Osteocyte (in vitro differentiated cells): ENCODE measurements at regions not wholly inside any gene's neighbourhood (a gene's known extent, or its start where the extent isn't known, plus 50 kb on each side); places are given as distances from the start of the nearest gene placed in this dataset.
A peak's percentile ranks its signal among the peaks of the same experiment; 100 is the strongest.

Source experiments
- DNase-seq: peaks from one replicate; pipeline ENCODE4 v3.0.0; 2021; ENCODE audit warnings: mixed read lengths; ENCODE audit not compliant: unreplicated experiment; ENCODE audit errors: extremely low spot score
- H3K27ac Mint-ChIP-seq: one replicate; pipeline ENCODE4 v1.8.0; 2021; ENCODE audit warnings: mild to moderate bottlenecking, mixed read lengths; ENCODE audit not compliant: unreplicated experiment
- H3K27me3 Mint-ChIP-seq: one replicate; pipeline ENCODE4 v1.8.0; 2021; ENCODE audit warnings: mixed read lengths; ENCODE audit not compliant: unreplicated experiment
- H3K36me3 Mint-ChIP-seq: one replicate; pipeline ENCODE4 v1.8.0; 2021; ENCODE audit warnings: mixed read lengths; ENCODE audit not compliant: unreplicated experiment
- H3K4me1 Mint-ChIP-seq: one replicate; pipeline ENCODE4 v1.8.0; 2021; ENCODE audit warnings: mixed read lengths; ENCODE audit not compliant: unreplicated experiment
- H3K4me3 Mint-ChIP-seq: one replicate; pipeline ENCODE4 v1.8.0; 2021; ENCODE audit warnings: mild to moderate bottlenecking, moderate library complexity, mixed read lengths; ENCODE audit not compliant: unreplicated experiment
- H3K9me3 Mint-ChIP-seq: one replicate; pipeline ENCODE4 v1.8.0; 2021; ENCODE audit warnings: mixed read lengths; ENCODE audit not compliant: unreplicated experiment
- TF ChIP-seq, protein P1 (sequence below): fragments of 200-600 bp; sonication (generic); IDR thresholded peaks from 2 replicates; pipeline ENCODE4 v1.5.0; 2021; ENCODE audit warnings: antibody characterized with exemption, mild to moderate bottlenecking, moderate library complexity

DNA sequence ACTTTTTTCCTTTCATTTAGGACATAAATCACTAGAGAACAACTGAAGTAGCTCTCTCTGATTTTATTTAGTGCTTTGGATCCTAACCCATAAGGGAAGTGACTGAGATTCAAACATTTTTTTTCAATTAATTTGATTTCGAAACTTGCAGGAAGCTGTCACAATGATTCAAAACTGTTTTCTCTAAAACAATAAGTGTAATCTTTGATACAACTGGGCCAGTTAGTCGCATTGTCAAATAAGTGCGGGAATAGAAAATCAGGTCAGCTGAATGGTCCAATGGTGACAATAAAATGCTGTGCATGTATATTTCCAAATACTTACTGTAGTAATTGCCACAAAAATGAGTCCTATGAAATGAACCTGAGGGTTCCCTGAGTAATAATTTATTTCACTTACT is 930.8 kb downstream of the TFAP2A start:
- H3K36me3 Mint-ChIP-seq, result no peaks in the 10 kb centered on the region
- H3K4me1 Mint-ChIP-seq, result peaks cover 19% of the 10 kb centered on the region
- H3K27me3 Mint-ChIP-seq, result no peaks in the 10 kb centered on the region
- TF ChIP-seq, protein P1, sequence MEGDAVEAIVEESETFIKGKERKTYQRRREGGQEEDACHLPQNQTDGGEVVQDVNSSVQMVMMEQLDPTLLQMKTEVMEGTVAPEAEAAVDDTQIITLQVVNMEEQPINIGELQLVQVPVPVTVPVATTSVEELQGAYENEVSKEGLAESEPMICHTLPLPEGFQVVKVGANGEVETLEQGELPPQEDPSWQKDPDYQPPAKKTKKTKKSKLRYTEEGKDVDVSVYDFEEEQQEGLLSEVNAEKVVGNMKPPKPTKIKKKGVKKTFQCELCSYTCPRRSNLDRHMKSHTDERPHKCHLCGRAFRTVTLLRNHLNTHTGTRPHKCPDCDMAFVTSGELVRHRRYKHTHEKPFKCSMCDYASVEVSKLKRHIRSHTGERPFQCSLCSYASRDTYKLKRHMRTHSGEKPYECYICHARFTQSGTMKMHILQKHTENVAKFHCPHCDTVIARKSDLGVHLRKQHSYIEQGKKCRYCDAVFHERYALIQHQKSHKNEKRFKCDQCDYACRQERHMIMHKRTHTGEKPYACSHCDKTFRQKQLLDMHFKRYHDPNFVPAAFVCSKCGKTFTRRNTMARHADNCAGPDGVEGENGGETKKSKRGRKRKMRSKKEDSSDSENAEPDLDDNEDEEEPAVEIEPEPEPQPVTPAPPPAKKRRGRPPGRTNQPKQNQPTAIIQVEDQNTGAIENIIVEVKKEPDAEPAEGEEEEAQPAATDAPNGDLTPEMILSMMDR, result no peak
- H3K4me3 Mint-ChIP-seq, result no peak overlapping the region
- peaks cover 3% of the 10 kb centered on the region for H3K9me3 Mint-ChIP-seq
- no peak overlapping the region for H3K27ac Mint-ChIP-seq
- DNase-seq, result no peak

DNA sequence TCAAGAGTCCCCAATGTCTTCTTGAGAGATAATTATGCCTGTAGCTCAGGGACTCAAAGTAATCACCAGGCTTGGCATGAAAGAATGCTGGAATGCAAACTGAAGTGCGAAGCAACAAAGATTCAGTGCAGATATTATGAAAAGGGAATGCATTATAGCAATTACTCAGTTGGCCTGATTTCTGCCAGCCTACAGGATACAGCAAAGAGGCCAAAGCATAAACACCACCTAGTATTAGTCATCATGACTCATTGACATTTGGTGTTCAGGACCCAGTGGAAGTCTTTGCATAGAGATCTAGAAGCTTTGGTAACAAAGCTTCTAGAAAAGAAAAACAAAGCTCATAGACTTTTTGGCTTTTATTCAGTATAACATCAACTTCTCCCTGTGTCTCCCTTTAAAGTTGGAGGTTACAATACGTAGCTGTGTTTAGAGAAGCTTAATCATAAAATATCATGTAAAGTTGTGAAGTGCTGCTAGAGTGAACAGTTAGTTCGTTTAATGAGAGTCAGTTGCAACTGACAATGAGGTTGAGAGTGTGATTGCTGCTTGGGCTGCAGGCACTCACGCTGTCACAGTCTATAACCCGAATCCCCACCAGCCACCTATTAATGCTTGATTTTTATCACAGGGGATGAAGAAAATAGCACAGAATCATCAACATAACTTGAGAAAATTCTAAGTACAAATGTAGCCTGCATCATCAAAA is 932.7 kb downstream of the TFAP2A start:
- Mint-ChIP-seq H3K27me3 (no peaks in the 10 kb centered on the region), H3K27ac (peak overlapping the region; percentile 65), H3K4me1 (peaks cover 19% of the 10 kb centered on the region), H3K4me3 (no peak overlapping the region), H3K36me3 (no peaks in the 10 kb centered on the region), H3K9me3 (peaks cover 3% of the 10 kb centered on the region)
- no peak for DNase-seq
- TF ChIP-seq, protein P1, result no peak

DNA sequence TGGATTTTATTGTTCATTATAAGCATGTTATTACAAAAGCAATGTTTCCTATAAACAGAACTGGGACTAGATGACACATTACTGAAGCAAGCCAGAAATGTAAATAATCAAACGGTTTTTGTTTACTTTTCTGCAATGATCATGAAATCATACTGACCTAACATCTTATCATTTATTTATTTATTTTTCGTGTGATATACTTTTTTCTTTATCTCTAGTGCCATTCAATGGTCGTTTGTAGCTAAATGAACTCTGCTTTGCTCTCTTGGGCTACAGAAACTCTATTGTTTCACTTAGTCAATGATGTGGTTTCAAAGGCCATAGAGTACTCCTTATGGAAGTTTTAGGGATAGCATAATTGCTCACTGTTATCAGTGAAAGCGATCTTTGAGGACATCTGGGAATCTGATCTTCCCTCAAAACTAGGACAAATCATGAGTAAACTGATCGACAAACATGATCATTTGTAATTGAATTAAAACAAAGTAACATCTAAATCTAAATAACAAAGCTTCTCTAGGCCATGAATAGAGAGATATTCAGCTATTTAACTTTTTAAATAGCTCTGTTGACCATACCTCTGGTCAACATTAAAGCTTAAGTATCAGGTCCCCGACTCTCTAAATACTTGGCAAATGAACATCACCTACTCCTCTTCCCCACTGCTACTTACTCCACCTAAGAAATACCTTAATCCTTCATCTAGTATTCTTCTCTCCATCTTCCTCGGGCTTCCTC is 933.4 kb downstream of the TFAP2A start:
- Mint-ChIP-seq H3K9me3 (peaks cover 3% of the 10 kb centered on the region), H3K4me1 (peaks cover 19% of the 10 kb centered on the region), H3K4me3 (no peak overlapping the region), H3K36me3 (no peaks in the 10 kb centered on the region), H3K27me3 (no peaks in the 10 kb centered on the region), H3K27ac (peak overlapping the region; percentile 65)
- DNase-seq, result no peak
- TF ChIP-seq, protein P1, result no peak

DNA sequence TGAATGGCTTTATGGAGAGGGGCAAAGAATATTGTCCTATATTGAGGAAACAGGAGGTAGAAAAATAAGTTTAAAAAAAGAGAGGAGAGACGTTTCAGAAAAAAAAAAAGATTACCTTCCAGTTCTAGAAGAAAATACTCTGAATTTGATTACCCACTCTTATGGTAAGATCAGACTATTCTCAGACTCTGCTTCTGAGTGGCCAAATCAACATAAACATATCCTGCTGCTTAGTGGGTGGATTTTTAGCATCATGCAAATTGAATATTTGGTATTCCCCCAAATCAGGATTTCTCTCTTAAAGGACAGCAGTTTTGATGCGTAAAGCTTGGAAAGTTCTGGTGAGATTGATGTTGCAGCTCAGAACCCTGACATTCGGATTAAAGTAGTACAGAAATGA is 946.6 kb downstream of the TFAP2A start:
- no peak for DNase-seq
- Mint-ChIP-seq H3K4me1 (peaks cover 15% of the 10 kb centered on the region), H3K4me3 (no peak overlapping the region), H3K36me3 (no peaks in the 10 kb centered on the region), H3K9me3 (no peaks in the 10 kb centered on the region), H3K27ac (no peak overlapping the region), H3K27me3 (no peaks in the 10 kb centered on the region)
- TF ChIP-seq, protein P1, result no peak

DNA sequence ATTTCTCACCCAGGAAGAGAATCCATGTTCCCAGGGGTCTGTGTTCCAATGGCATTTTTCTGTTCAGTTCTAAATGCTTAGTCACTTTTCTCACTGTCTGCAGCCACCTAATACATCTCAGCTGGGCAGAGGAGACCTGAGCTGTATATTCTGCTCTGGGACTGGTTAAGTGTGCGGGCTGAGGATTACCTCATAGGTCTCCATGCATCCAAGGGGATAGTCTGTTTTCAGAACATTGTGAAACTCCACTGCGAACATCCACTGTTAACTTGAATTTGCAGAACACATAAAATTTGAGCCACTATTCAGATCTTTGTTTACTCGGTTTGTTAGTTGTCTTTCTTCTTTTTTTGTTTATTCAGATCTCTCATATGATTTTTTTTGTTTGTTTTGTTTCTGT is 947.1 kb downstream of the TFAP2A start:
- TF ChIP-seq, protein P1, result no peak
- Mint-ChIP-seq H3K36me3 (no peaks in the 10 kb centered on the region), H3K27ac (no peak overlapping the region), H3K27me3 (no peaks in the 10 kb centered on the region), H3K9me3 (no peaks in the 10 kb centered on the region), H3K4me1 (peaks cover 14% of the 10 kb centered on the region), H3K4me3 (no peak overlapping the region)
- no peak for DNase-seq
